ENCODE measurements at regions not wholly inside any gene's neighbourhood (a gene's known extent, or its start where the extent isn't known, plus 50 kb on each side); places are given as distances from the start of the nearest gene placed in this dataset.

- Histone ChIP-seq H3K4me1 (ENCODE audit: control insufficient read depth in 5 of 5, insufficient read depth in 5 of 5, low read length in 5 of 5) (no peaks in the 10 kb centered on the region), H3K9ac (ENCODE audit: low read length in 5 of 5) (no peak overlapping the region), H3K27me3 (ENCODE audit: control insufficient read depth in 5 of 5, insufficient read depth in 4 of 5, low read length in 5 of 5) (no peaks in the 10 kb centered on the region), H3K27ac (ENCODE audit: low read depth, low read length) (no peak overlapping the region), H3K9me3 (ENCODE audit: control insufficient read depth in 5 of 5, low read length in 5 of 5) (no peaks in the 10 kb centered on the region), H3K36me3 (ENCODE audit: control insufficient read depth in 5 of 5, insufficient read depth in 5 of 5, low read length in 5 of 5) (no peaks in the 10 kb centered on the region), H3K4me3 (ENCODE audit: low read depth in 1 of 5, low read length in 5 of 5) (no peak overlapping the region)
Measured at GRCh38 chr7:34487391-34488115, 170.5 kb upstream of the NPSR1 start.

DNA sequence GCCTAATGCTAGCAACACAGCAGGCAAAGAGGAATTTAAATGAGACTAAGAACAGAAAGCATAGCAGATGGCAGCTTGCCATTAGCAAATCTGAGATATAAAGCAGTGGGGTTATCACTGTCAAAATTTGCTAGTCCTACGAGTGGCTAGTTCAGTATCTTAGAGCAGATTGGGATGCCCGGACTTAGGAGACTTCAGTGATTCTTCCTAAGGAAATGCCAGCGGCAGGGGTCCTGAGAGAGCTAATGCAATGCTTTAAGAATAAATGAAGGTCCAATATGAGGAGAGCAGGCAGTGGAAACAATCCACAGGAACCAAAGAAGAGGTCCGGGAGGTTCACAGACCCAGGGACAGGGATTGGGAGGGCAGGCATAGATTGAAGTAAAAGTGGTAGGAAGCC is 169.3 kb upstream of the NPSR1 start:
- Histone ChIP-seq H3K9me3 (ENCODE audit: control insufficient read depth in 5 of 5, low read length in 5 of 5) (no peaks in the 10 kb centered on the region), H3K4me1 (ENCODE audit: control insufficient read depth in 5 of 5, insufficient read depth in 5 of 5, low read length in 5 of 5) (no peaks in the 10 kb centered on the region), H3K27me3 (ENCODE audit: control insufficient read depth in 5 of 5, insufficient read depth in 4 of 5, low read length in 5 of 5) (no peaks in the 10 kb centered on the region)

DNA sequence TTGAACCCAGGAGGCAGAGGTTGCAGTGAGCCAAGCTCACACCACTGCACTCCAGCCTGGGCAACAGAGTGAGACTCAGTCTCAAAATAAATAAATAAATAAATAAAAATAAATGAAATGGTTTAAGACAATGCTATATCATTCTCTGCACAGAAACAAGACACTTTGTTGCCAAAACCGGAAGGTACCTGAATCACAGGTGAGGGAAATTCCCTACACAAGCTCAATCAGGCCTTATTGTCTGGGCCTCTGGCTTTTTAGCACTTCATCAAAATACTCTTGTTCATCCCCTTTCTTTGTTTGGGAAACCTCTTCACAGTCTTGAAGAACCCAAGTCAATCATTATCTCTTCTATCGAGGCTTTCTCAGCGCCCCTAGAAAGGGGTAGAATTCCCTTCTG is 166.1 kb upstream of the NPSR1 start:
- no peaks in the 10 kb centered on the region for H3K27me3 ChIP-seq (ENCODE audit: control insufficient read depth in 5 of 5, insufficient read depth in 4 of 5, low read length in 5 of 5)
- H3K9ac ChIP-seq (ENCODE audit: low read length in 5 of 5), result no peak overlapping the region
- H3K36me3 ChIP-seq (ENCODE audit: control insufficient read depth in 5 of 5, insufficient read depth in 5 of 5, low read length in 5 of 5), result no peaks in the 10 kb centered on the region
- H3K4me3 ChIP-seq (ENCODE audit: low read depth in 1 of 5, low read length in 5 of 5), result no peak overlapping the region
- no peak overlapping the region for H3K27ac ChIP-seq (ENCODE audit: low read depth, low read length)
- H3K9me3 ChIP-seq (ENCODE audit: control insufficient read depth in 5 of 5, low read length in 5 of 5), result no peaks in the 10 kb centered on the region
- H3K4me1 ChIP-seq (ENCODE audit: control insufficient read depth in 5 of 5, insufficient read depth in 5 of 5, low read length in 5 of 5), result no peaks in the 10 kb centered on the region

More for the DNA sequence above, 169.3 kb upstream of the NPSR1 start:
- no peaks in the 10 kb centered on the region for H3K36me3 ChIP-seq (ENCODE audit: control insufficient read depth in 5 of 5, insufficient read depth in 5 of 5, low read length in 5 of 5)
- H3K9ac ChIP-seq (ENCODE audit: low read length in 5 of 5), result no peak overlapping the region
- no peak overlapping the region for H3K4me3 ChIP-seq (ENCODE audit: low read depth in 1 of 5, low read length in 5 of 5)
- H3K27ac ChIP-seq (ENCODE audit: low read depth, low read length), result no peak overlapping the region

GRCh38 chr7:34493752-34494151 is 164.3 kb upstream of the NPSR1 start:
- H3K36me3 ChIP-seq (ENCODE audit: control insufficient read depth in 5 of 5, insufficient read depth in 5 of 5, low read length in 5 of 5), result no peaks in the 10 kb centered on the region
- H3K4me3 ChIP-seq (ENCODE audit: low read depth in 1 of 5, low read length in 5 of 5), result no peak overlapping the region
- H3K4me1 ChIP-seq (ENCODE audit: control insufficient read depth in 5 of 5, insufficient read depth in 5 of 5, low read length in 5 of 5), result no peaks in the 10 kb centered on the region
- no peaks in the 10 kb centered on the region for H3K27me3 ChIP-seq (ENCODE audit: control insufficient read depth in 5 of 5, insufficient read depth in 4 of 5, low read length in 5 of 5)
- H3K9me3 ChIP-seq (ENCODE audit: control insufficient read depth in 5 of 5, low read length in 5 of 5), result no peaks in the 10 kb centered on the region
- no peak overlapping the region for H3K9ac ChIP-seq (ENCODE audit: low read length in 5 of 5)
- no peak overlapping the region for H3K27ac ChIP-seq (ENCODE audit: low read depth, low read length)

GRCh38 chr7:34497153-34497777 is 160.8 kb upstream of the NPSR1 start:
- no peaks in the 10 kb centered on the region for H3K9me3 ChIP-seq (ENCODE audit: control insufficient read depth in 5 of 5, low read length in 5 of 5)
- H3K4me1 ChIP-seq (ENCODE audit: control insufficient read depth in 5 of 5, insufficient read depth in 5 of 5, low read length in 5 of 5), result no peaks in the 10 kb centered on the region
- no peaks in the 10 kb centered on the region for H3K36me3 ChIP-seq (ENCODE audit: control insufficient read depth in 5 of 5, insufficient read depth in 5 of 5, low read length in 5 of 5)

GRCh38 chr7:34501156-34501555 is 156.9 kb upstream of the NPSR1 start:
- Histone ChIP-seq H3K27me3 (ENCODE audit: control insufficient read depth in 5 of 5, insufficient read depth in 4 of 5, low read length in 5 of 5) (no peaks in the 10 kb centered on the region), H3K4me1 (ENCODE audit: control insufficient read depth in 5 of 5, insufficient read depth in 5 of 5, low read length in 5 of 5) (no peaks in the 10 kb centered on the region), H3K9me3 (ENCODE audit: control insufficient read depth in 5 of 5, low read length in 5 of 5) (peaks cover 0 to 3% (median 0%) of the 10 kb centered on the region in 5 donors), H3K27ac (ENCODE audit: low read depth, low read length) (no peak overlapping the region), H3K36me3 (ENCODE audit: control insufficient read depth in 5 of 5, insufficient read depth in 5 of 5, low read length in 5 of 5) (no peaks in the 10 kb centered on the region), H3K4me3 (ENCODE audit: low read depth in 1 of 5, low read length in 5 of 5) (no peak overlapping the region), H3K9ac (ENCODE audit: low read length in 5 of 5) (no peak overlapping the region)

More at GRCh38 chr7:34497153-34497777, 160.8 kb upstream of the NPSR1 start:
- H3K27ac ChIP-seq (ENCODE audit: low read depth, low read length), result no peak overlapping the region
- no peaks in the 10 kb centered on the region for H3K27me3 ChIP-seq (ENCODE audit: control insufficient read depth in 5 of 5, insufficient read depth in 4 of 5, low read length in 5 of 5)
- H3K4me3 ChIP-seq (ENCODE audit: low read depth in 1 of 5, low read length in 5 of 5), result no peak overlapping the region
- H3K9ac ChIP-seq (ENCODE audit: low read length in 5 of 5), result no peak overlapping the region

- Histone ChIP-seq H3K9me3 (ENCODE audit: control insufficient read depth in 5 of 5, low read length in 5 of 5) (peaks cover 0 to 10% (median 0%) of the 10 kb centered on the region in 5 donors), H3K27ac (ENCODE audit: low read depth, low read length) (no peak overlapping the region), H3K36me3 (ENCODE audit: control insufficient read depth in 5 of 5, insufficient read depth in 5 of 5, low read length in 5 of 5) (no peaks in the 10 kb centered on the region), H3K9ac (ENCODE audit: low read length in 5 of 5) (no peak overlapping the region), H3K27me3 (ENCODE audit: control insufficient read depth in 5 of 5, insufficient read depth in 4 of 5, low read length in 5 of 5) (no peaks in the 10 kb centered on the region), H3K4me1 (ENCODE audit: control insufficient read depth in 5 of 5, insufficient read depth in 5 of 5, low read length in 5 of 5) (peaks cover 0 to 9% (median 0%) of the 10 kb centered on the region in 5 donors), H3K4me3 (ENCODE audit: low read depth in 1 of 5, low read length in 5 of 5) (no peak overlapping the region)
Measured at GRCh38 chr7:34507191-34507590, 150.8 kb upstream of the NPSR1 start.

DNA sequence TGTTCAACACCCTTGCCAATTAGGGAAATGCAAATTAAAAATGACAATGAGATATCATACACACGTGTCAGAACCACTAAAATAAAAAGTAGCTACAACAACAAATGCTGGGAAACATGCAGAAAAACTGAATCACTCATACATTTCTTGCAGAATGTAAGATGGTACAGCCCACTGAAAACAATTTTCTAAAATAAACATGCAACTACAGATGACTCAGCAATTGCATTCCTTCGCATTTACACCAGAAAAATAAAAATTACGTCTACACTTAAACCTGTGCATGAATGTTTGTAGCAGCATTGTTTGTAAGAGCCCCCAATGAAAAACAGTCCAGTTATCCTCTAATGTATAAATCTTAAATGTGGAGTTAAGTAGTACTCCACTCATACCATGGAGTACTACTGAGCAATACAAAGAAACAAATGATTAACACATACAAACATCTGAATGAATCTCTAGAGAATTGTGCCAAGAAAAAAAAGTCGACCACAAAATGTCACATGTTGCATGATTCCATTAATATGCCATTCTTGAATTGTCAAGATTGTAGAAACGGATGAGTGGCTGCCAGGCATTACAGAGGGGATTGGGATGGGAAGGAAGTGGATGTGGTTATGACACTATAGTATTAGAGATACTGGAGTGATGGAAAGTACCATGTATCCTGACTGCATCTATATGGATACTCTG is 134.6 kb upstream of the NPSR1 start:
- peaks cover 0 to 11% (median 6%) of the 10 kb centered on the region in 5 donors for H3K9me3 ChIP-seq (ENCODE audit: control insufficient read depth in 5 of 5, low read length in 5 of 5)
- H3K9ac ChIP-seq (ENCODE audit: low read length in 5 of 5), result no peak overlapping the region
- H3K27ac ChIP-seq (ENCODE audit: low read depth, low read length), result no peak overlapping the region
- no peaks in the 10 kb centered on the region for H3K27me3 ChIP-seq (ENCODE audit: control insufficient read depth in 5 of 5, insufficient read depth in 4 of 5, low read length in 5 of 5)
- H3K36me3 ChIP-seq (ENCODE audit: control insufficient read depth in 5 of 5, insufficient read depth in 5 of 5, low read length in 5 of 5), result no peaks in the 10 kb centered on the region
- H3K4me3 ChIP-seq (ENCODE audit: low read depth in 1 of 5, low read length in 5 of 5), result no peak overlapping the region
- no peaks in the 10 kb centered on the region for H3K4me1 ChIP-seq (ENCODE audit: control insufficient read depth in 5 of 5, insufficient read depth in 5 of 5, low read length in 5 of 5)

DNA sequence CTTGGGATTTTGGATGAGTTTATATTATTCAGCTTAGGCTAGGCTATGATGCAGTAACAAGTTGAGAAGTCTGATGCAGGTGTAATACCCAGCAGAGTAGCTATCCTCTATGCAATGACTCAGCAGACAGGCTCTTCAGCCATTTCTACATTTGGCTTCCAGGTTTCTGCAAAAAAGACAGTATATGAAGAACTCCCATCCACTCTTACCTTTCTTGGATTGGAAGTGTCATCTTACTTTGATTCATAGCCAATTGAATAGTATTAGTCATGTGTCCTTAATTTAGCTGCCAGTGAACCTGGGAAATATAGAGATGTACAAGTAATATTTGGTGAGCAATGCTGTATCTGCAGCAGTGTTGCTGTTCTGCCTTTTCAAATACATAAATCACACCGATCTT is 127.8 kb upstream of the NPSR1 start:
- H3K9me3 ChIP-seq (ENCODE audit: control insufficient read depth in 5 of 5, low read length in 5 of 5), result peaks cover 0 to 11% (median 0%) of the 10 kb centered on the region in 5 donors
- H3K4me1 ChIP-seq (ENCODE audit: control insufficient read depth in 5 of 5, insufficient read depth in 5 of 5, low read length in 5 of 5), result no peaks in the 10 kb centered on the region
- H3K9ac ChIP-seq (ENCODE audit: low read length in 5 of 5), result no peak overlapping the region
- H3K27me3 ChIP-seq (ENCODE audit: control insufficient read depth in 5 of 5, insufficient read depth in 4 of 5, low read length in 5 of 5), result no peaks in the 10 kb centered on the region
- no peaks in the 10 kb centered on the region for H3K36me3 ChIP-seq (ENCODE audit: control insufficient read depth in 5 of 5, insufficient read depth in 5 of 5, low read length in 5 of 5)
- H3K4me3 ChIP-seq (ENCODE audit: low read depth in 1 of 5, low read length in 5 of 5), result no peak overlapping the region
- H3K27ac ChIP-seq (ENCODE audit: low read depth, low read length), result no peak overlapping the region

DNA sequence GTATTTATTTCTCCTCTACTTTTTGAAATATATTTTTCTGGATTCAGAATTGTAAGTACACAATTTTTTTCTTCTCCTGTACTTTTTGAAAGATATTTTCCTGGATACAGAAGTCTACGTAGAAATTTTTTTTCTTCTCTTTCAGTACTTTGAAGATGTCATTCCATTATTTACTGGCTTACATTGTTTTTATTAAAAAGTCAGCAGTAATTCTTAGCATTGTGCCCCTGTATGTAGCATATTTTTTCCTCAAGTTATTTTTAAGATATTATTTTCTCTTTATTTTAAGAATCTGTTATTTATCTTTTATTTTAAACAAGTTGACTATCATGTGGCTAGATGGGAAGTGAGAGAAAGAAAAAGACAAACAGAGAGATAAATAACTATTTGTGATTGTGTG is 119.0 kb upstream of the NPSR1 start:
- Histone ChIP-seq H3K27ac (ENCODE audit: low read depth, low read length) (no peak overlapping the region), H3K4me1 (ENCODE audit: control insufficient read depth in 5 of 5, insufficient read depth in 5 of 5, low read length in 5 of 5) (no peaks in the 10 kb centered on the region), H3K27me3 (ENCODE audit: control insufficient read depth in 5 of 5, insufficient read depth in 4 of 5, low read length in 5 of 5) (no peaks in the 10 kb centered on the region), H3K36me3 (ENCODE audit: control insufficient read depth in 5 of 5, insufficient read depth in 5 of 5, low read length in 5 of 5) (no peaks in the 10 kb centered on the region), H3K9me3 (ENCODE audit: control insufficient read depth in 5 of 5, low read length in 5 of 5) (peaks cover 0 to 19% (median 5%) of the 10 kb centered on the region in 5 donors), H3K9ac (ENCODE audit: low read length in 5 of 5) (no peak overlapping the region), H3K4me3 (ENCODE audit: low read depth in 1 of 5, low read length in 5 of 5) (no peak overlapping the region)
